Fibroblast of peridontal ligament (primary cell): ENCODE measurements at regions not wholly inside any gene's neighbourhood (a gene's known extent, or its start where the extent isn't known, plus 50 kb on each side); places are given as distances from the start of the nearest gene placed in this dataset.
"Not testable (repeated sequence)": the region's sequence is repeated elsewhere in the genome, so short reads cannot be mapped to it uniquely, and the experiment has no call there.

Experiments used
- DNase-seq: peaks from one replicate; pipeline ENCODE4 v3.0.0-alpha.2; 2010; ENCODE audit errors: extremely low read depth

GRCh38 chr4:173699841-173700475 lies 169.9 kb upstream of the HAND2 start:
- DNase-seq = no peak

GRCh38 chr4:173698557-173699262 lies 168.7 kb upstream of the HAND2 start:
- DNase-seq = no peak

- no peak for DNase-seq
Measured at GRCh38 chr4:173697840-173698239, 167.8 kb upstream of the HAND2 start.

GRCh38 chr4:173696551-173696950 lies 166.5 kb upstream of the HAND2 start:
- no peak for DNase-seq

- DNase-seq = no peak
Measured at GRCh38 chr4:173696011-173696410, 166.0 kb upstream of the HAND2 start.

GRCh38 chr4:173685831-173686210 lies 155.8 kb upstream of the HAND2 start:
- no peak for DNase-seq

- DNase-seq = no peak
Measured at GRCh38 chr4:173685165-173685830, 155.3 kb upstream of the HAND2 start.

- no peak for DNase-seq
Measured at GRCh38 chr4:173684223-173684622, 154.2 kb upstream of the HAND2 start.

- DNase-seq = no peak
Measured at GRCh38 chr4:173682609-173683008, 152.6 kb upstream of the HAND2 start.

GRCh38 chr4:173680278-173680677 lies 150.2 kb upstream of the HAND2 start:
- no peak for DNase-seq

- DNase-seq = no peak
Measured at GRCh38 chr4:173675446-173675845, 145.4 kb upstream of the HAND2 start.

GRCh38 chr4:173669460-173670179 lies 139.6 kb upstream of the HAND2 start:
- DNase-seq = no peak

GRCh38 chr4:173661001-173661400 lies 131.0 kb upstream of the HAND2 start:
- no peak for DNase-seq

- no peak for DNase-seq
Measured at GRCh38 chr4:173656898-173657297, 126.9 kb upstream of the HAND2 start.

- DNase-seq = no peak
Measured at GRCh38 chr4:173652283-173652931, 122.4 kb upstream of the HAND2 start.

GRCh38 chr4:173651651-173652282 lies 121.7 kb upstream of the HAND2 start:
- DNase-seq = no peak

GRCh38 chr4:173647902-173648301 lies 117.9 kb upstream of the HAND2 start:
- no peak for DNase-seq

GRCh38 chr4:173642509-173642908 lies 112.5 kb upstream of the HAND2 start:
- no peak for DNase-seq

- no peak for DNase-seq
Measured at GRCh38 chr4:173635395-173635794, 105.4 kb upstream of the HAND2 start.

GRCh38 chr4:173626277-173626676 lies 96.2 kb upstream of the HAND2 start:
- DNase-seq = no peak

GRCh38 chr4:173618648-173619047 lies 88.6 kb upstream of the HAND2 start:
- DNase-seq = not testable (repeated sequence)
